Lung (tissue), 11 donors: ENCODE measurements at regions not wholly inside any gene's neighbourhood (a gene's known extent, or its start where the extent isn't known, plus 50 kb on each side); places are given as distances from the start of the nearest gene placed in this dataset.

Experiments used
- ATAC-seq: fragments of 200-7000 bp; cut with Tn5 transposase; one replicate; pipeline ENCODE4 v1.9.1; 2020; ENCODE audit warnings: moderate number of reproducible peaks; ENCODE audit not compliant: insufficient read depth, low FRiP score
- DNase-seq, 3 donors: peaks; one replicate each; pipeline ENCODE4 v3.0.0-alpha.2; 2013 to 2017
- H3K27ac ChIP-seq, 2 donors: one replicate each; pipeline ENCODE4 v1.5.1; 2013; ENCODE audit warnings: mild to moderate bottlenecking in 2 of 2, moderate library complexity in 2 of 2, control low read depth in 1 of 2, inconsistent platforms in 1 of 2, low read depth in 1 of 2, low read length in 1 of 2
- H3K27me3 ChIP-seq, 3 donors: one replicate each; pipeline ENCODE4 v1.5.1; 2013; ENCODE audit warnings: low read length in 2 of 3; ENCODE audit not compliant: control insufficient read depth in 3 of 3, insufficient read depth in 3 of 3
- H3K36me3 ChIP-seq, 4 donors: one replicate each; pipeline ENCODE4 v1.5.1; 2013; ENCODE audit warnings: low read length in 4 of 4, mild to moderate bottlenecking in 1 of 4, moderate library complexity in 1 of 4; ENCODE audit not compliant: control insufficient read depth in 4 of 4, insufficient read depth in 4 of 4
- H3K4me1 ChIP-seq, 5 donors: one replicate each; pipeline ENCODE4 v1.5.1; 2013; ENCODE audit warnings: low read length in 5 of 5, mild to moderate bottlenecking in 2 of 5, moderate library complexity in 1 of 5; ENCODE audit not compliant: control insufficient read depth in 5 of 5, insufficient read depth in 5 of 5
- H3K4me3 ChIP-seq: one replicate; pipeline ENCODE4 v1.5.1; 2013; ENCODE audit warnings: mild to moderate bottlenecking, control low read depth, moderate library complexity
- H3K9ac ChIP-seq, 2 donors: one replicate each; pipeline ENCODE4 v1.5.1; 2013; ENCODE audit warnings: low read length in 2 of 2, control low read depth in 1 of 2; ENCODE audit not compliant: insufficient read depth in 1 of 2
- H3K9me3 ChIP-seq, 4 donors: one replicate each; pipeline ENCODE4 v1.5.1; 2013; ENCODE audit warnings: low read length in 3 of 4, mild to moderate bottlenecking in 1 of 4, moderate library complexity in 1 of 4; ENCODE audit not compliant: control insufficient read depth in 4 of 4, insufficient read depth in 3 of 4
- CTCF ChIP-seq: IDR thresholded peaks from 2 replicates; pipeline ENCODE4 v1.5.1; 2012; ENCODE audit warnings: mild to moderate bottlenecking; ENCODE audit errors: control extremely low read depth, extremely low read depth
- WGBS, 2 donors: extraction: QIAGEN DNeasy Blood & Tissue Kit; methylation state at CpG; one replicate each; pipeline ENCODE4 v1.1.7; 2013; 5-methylcytosine and 5-hydroxymethylcytosine counted together
- donor health status: control.
- donor health status: control.
- donor health status: Bipolar disorder and iron deficiency.
- donor health status: healthy.
- donor health status: DM: yes; HTN: yes; CAD: no.

GRCh38 chr13:79937311-79937710, 403.6 kb downstream of the SPRY2 start:
- no peak for ATAC-seq

GRCh38 chr13:79936368-79937136, 404.4 kb downstream of the SPRY2 start:
- TF ChIP-seq CTCF = no peak
- Histone ChIP-seq H3K4me1 (peaks cover 0 to 3% (median 0%) of the 10 kb centered on the region in 5 donors), H3K27me3 (no peaks in the 10 kb centered on the region), H3K36me3 (no peaks in the 10 kb centered on the region), H3K9me3 (no peaks in the 10 kb centered on the region), H3K4me3 (no peak overlapping the region), H3K9ac (no peak overlapping the region), H3K27ac (peak overlapping the region; percentile 26 to 84)
- WGBS, 2 donors = 63 to 77% methylated on average over 12 of the region's 12 CpGs
- DNase-seq (peak; percentile 28 to 65 (median 56)), ATAC-seq (peak; percentile 85)

More at GRCh38 chr13:79937311-79937710, 403.6 kb downstream of the SPRY2 start:
- H3K27me3 ChIP-seq = no peaks in the 10 kb centered on the region
- H3K36me3 ChIP-seq = no peaks in the 10 kb centered on the region
- DNase-seq = no peak
- TF ChIP-seq CTCF = no peak
- H3K9me3 ChIP-seq = no peaks in the 10 kb centered on the region
- WGBS, 2 donors = 81 to 89% methylated on average over 4 of the region's 4 CpGs
- H3K27ac ChIP-seq = no peak overlapping the region
- no peak overlapping the region for H3K9ac ChIP-seq
- no peak overlapping the region for H3K4me3 ChIP-seq
- peaks cover 0 to 3% (median 0%) of the 10 kb centered on the region in 5 donors for H3K4me1 ChIP-seq

- Histone ChIP-seq H3K4me3 (no peak overlapping the region), H3K9me3 (no peaks in the 10 kb centered on the region), H3K27ac (no peak overlapping the region), H3K4me1 (peaks cover 0 to 3% (median 0%) of the 10 kb centered on the region in 5 donors), H3K36me3 (no peaks in the 10 kb centered on the region), H3K9ac (no peak overlapping the region), H3K27me3 (no peaks in the 10 kb centered on the region)
- no peak for TF ChIP-seq CTCF
- DNase-seq (no peak), ATAC-seq (no peak)
Measured at GRCh38 chr13:79935121-79935520, 405.8 kb downstream of the SPRY2 start.
